Smooth muscle cell (in vitro differentiated cells): ENCODE measurements at regions not wholly inside any gene's neighbourhood (a gene's known extent, or its start where the extent isn't known, plus 50 kb on each side); places are given as distances from the start of the nearest gene placed in this dataset.

Experiments
- DNase-seq: peaks from one replicate; lab custom pipeline; 2025; ENCODE audit not compliant: unreplicated experiment; lab: John Stamatoyannopoulos, UW
- H2AFZ ChIP-seq: fragments of 200-600 bp; sonication (generic); 2 replicates; pipeline ENCODE4 v1.6.0; 2016; ENCODE audit warnings: antibody characterized with exemption, low read depth, mild to moderate bottlenecking
- H3F3A ChIP-seq: fragments of 200-600 bp; sonication (generic); 2 replicates; pipeline ENCODE4 v1.6.0; 2017; ENCODE audit warnings: antibody characterized with exemption, low read depth
- H3K27ac ChIP-seq: fragments of 200-600 bp; sonication (generic); 2 replicates; pipeline ENCODE4 v1.5.1; 2016; ENCODE audit warnings: low read depth, mild to moderate bottlenecking
- H3K27me3 ChIP-seq: fragments of 200-600 bp; sonication (generic); 2 replicates; pipeline ENCODE4 v1.6.1; 2016; ENCODE audit warnings: low read depth, mild to moderate bottlenecking
- H3K36me3 ChIP-seq: fragments of 200-600 bp; sonication (generic); 2 replicates; pipeline ENCODE4 v1.5.1; 2016; ENCODE audit warnings: low read depth
- H3K4me1 ChIP-seq: fragments of 200-600 bp; sonication (generic); 2 replicates; pipeline ENCODE4 v1.5.1; 2016; ENCODE audit warnings: low read depth
- H3K4me2 ChIP-seq: fragments of 200-600 bp; sonication (generic); 2 replicates; pipeline ENCODE4 v1.6.0; 2016; ENCODE audit warnings: mild to moderate bottlenecking
- H3K4me3 ChIP-seq: fragments of 200-600 bp; sonication (generic); 2 replicates; pipeline ENCODE4 v1.5.1; 2016; ENCODE audit warnings: mild to moderate bottlenecking
- H3K79me2 ChIP-seq: fragments of 200-600 bp; sonication (generic); 2 replicates; pipeline ENCODE4 v1.6.0; 2016; ENCODE audit warnings: low read depth, mild to moderate bottlenecking
- H3K9ac ChIP-seq: fragments of 200-600 bp; sonication (generic); 2 replicates; pipeline ENCODE4 v1.6.0; 2016; ENCODE audit warnings: low read depth
- H3K9me3 ChIP-seq: fragments of 200-600 bp; sonication (generic); replicated peaks from 2 replicates; pipeline ENCODE4 v1.5.1; 2016; ENCODE audit warnings: low read depth
- H4K20me1 ChIP-seq: fragments of 200-600 bp; sonication (generic); 2 replicates; pipeline ENCODE4 v1.6.0; 2016; ENCODE audit warnings: low read depth
- WGBS: methylation state at CpG from one replicate; pipeline ENCODE4 v1.1.7; 2016; ENCODE audit warnings: low lambda C conversion rate; 5-methylcytosine and 5-hydroxymethylcytosine counted together
- TF ChIP-seq, protein P1 (sequence below): fragments of 200-600 bp; sonication (generic); IDR thresholded peaks from 2 replicates; pipeline ENCODE4 v1.5.1; 2017; ENCODE audit warnings: borderline replicate concordance, mild to moderate bottlenecking, antibody characterized with exemption; ENCODE audit not compliant: insufficient read depth, poor library complexity, severe bottlenecking

DNA sequence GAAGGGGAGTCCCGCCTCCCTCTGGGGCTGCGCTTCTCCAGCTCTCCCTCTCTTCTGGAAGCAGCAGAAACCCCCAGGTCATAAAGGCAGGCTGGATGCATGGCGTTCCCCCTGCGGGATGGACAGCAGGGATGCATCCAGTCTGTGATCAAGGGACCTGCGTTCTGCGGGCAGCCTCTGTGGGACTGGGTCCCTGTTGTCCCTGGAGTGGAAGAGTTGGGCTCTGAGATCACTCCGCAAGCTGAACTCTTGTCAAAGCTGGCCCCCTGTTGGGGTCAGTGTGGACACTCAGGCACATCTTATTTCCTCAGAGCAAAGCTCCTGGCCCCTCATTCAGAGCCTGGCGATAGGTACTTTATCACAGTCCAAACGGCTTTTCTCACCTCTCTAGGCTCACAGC lies 341.2 kb downstream of the PTPRU start:
- H3K4me2 ChIP-seq = no peak overlapping the region
- H3K27me3 ChIP-seq = peaks cover 4% of the 10 kb centered on the region
- H3K79me2 ChIP-seq = no peaks in the 10 kb centered on the region
- H3F3A ChIP-seq = no peaks in the 10 kb centered on the region
- H3K36me3 ChIP-seq = no peaks in the 10 kb centered on the region
- H2AFZ ChIP-seq = no peak overlapping the region
- no peak overlapping the region for H3K9ac ChIP-seq
- no peak for DNase-seq
- no peaks in the 10 kb centered on the region for H4K20me1 ChIP-seq
- TF ChIP-seq, protein P1, sequence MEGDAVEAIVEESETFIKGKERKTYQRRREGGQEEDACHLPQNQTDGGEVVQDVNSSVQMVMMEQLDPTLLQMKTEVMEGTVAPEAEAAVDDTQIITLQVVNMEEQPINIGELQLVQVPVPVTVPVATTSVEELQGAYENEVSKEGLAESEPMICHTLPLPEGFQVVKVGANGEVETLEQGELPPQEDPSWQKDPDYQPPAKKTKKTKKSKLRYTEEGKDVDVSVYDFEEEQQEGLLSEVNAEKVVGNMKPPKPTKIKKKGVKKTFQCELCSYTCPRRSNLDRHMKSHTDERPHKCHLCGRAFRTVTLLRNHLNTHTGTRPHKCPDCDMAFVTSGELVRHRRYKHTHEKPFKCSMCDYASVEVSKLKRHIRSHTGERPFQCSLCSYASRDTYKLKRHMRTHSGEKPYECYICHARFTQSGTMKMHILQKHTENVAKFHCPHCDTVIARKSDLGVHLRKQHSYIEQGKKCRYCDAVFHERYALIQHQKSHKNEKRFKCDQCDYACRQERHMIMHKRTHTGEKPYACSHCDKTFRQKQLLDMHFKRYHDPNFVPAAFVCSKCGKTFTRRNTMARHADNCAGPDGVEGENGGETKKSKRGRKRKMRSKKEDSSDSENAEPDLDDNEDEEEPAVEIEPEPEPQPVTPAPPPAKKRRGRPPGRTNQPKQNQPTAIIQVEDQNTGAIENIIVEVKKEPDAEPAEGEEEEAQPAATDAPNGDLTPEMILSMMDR = no peak
- no peak overlapping the region for H3K4me3 ChIP-seq
- peaks cover 4% of the 10 kb centered on the region for H3K4me1 ChIP-seq
- no peak overlapping the region for H3K27ac ChIP-seq
- no peaks in the 10 kb centered on the region for H3K9me3 ChIP-seq
- WGBS = 88% methylated on average over 9 of the region's 9 CpGs

DNA sequence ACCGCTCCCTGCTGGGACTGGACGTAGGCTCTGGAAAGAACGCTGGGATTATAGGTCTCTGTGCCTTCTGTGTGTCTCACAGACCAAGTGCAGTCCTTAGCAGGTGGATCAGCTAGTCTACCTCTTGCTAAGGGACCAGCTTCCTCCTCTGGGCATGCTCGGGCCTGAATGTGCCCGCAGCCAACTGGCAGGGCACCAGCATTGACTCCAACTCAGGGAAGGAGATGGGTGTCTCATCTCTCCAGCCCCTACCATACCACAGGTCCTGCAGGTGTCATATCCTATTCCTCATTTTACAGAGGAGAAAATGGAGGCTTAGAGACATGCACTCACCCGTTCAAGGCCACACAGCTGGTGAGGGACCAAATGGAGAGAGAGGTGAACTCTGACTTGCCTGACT lies 340.2 kb downstream of the PTPRU start:
- H2AFZ ChIP-seq = no peak overlapping the region
- no peak overlapping the region for H3K27ac ChIP-seq
- H3K27me3 ChIP-seq = no peaks in the 10 kb centered on the region
- H3K9me3 ChIP-seq = no peaks in the 10 kb centered on the region
- H3K4me2 ChIP-seq = no peak overlapping the region
- 95% methylated on average over 6 of the region's 6 CpGs for WGBS
- TF ChIP-seq, protein P1 = no peak
- DNase-seq = no peak
- no peaks in the 10 kb centered on the region for H3K36me3 ChIP-seq
- H3F3A ChIP-seq = no peaks in the 10 kb centered on the region
- peaks cover 4% of the 10 kb centered on the region for H3K4me1 ChIP-seq
- no peaks in the 10 kb centered on the region for H4K20me1 ChIP-seq
- no peak overlapping the region for H3K4me3 ChIP-seq
- no peak overlapping the region for H3K9ac ChIP-seq
- no peaks in the 10 kb centered on the region for H3K79me2 ChIP-seq

DNA sequence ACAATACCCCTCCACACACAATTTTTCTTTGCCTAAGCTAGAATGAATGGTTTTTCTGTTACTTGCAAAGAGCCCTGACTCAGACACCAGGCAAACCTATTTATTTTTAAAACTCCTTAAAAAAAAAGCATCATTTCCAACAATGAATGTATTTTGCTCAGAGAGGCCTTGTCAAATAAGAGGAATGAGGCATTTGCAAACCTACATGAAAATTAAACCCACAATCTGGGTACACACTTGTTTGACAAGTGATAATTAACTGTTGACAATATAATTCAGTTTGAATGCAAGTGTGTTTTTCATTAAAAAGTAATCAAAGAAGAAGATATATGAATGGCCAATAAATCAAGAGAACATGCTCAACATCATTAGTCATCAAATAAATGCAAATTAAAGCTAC lies 339.5 kb downstream of the PTPRU start:
- peaks cover 4% of the 10 kb centered on the region for H3K4me1 ChIP-seq
- TF ChIP-seq, protein P1 = no peak
- DNase-seq = no peak

DNA sequence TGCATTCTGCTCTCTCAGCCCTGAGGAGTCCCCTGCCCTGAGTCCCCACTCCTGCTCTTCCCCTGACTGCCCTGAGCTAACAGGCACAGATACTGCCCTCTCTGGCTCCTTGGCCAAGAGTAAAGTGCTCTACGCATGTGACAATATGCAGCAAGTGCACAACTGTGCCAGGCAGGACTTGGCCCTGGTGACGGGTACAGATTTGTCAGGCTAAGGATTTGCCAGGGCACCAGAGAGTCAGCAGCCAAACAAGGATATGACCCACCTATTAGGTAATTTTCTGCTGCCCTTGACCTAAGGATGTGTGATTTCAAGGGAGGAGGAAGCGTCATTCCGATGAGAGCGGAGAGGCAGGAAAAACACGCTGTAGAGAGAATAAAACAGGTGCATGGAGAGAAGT lies 339.0 kb downstream of the PTPRU start:
- peaks cover 4% of the 10 kb centered on the region for H3K4me1 ChIP-seq
- 78% methylated on average over 6 of the region's 6 CpGs for WGBS

More for the DNA sequence above, 339.5 kb downstream of the PTPRU start:
- Histone ChIP-seq H3K27ac (no peak overlapping the region), H3K79me2 (no peaks in the 10 kb centered on the region), H3K27me3 (no peaks in the 10 kb centered on the region), H3K4me3 (no peak overlapping the region), H3K4me2 (no peak overlapping the region), H3K9ac (no peak overlapping the region), H3K9me3 (no peaks in the 10 kb centered on the region), H4K20me1 (no peaks in the 10 kb centered on the region), H3K36me3 (no peaks in the 10 kb centered on the region), H2AFZ (no peak overlapping the region), H3F3A (no peaks in the 10 kb centered on the region)

More for the DNA sequence above, 339.0 kb downstream of the PTPRU start:
- Histone ChIP-seq H3K4me2 (no peak overlapping the region), H2AFZ (no peak overlapping the region), H4K20me1 (no peaks in the 10 kb centered on the region), H3K9ac (no peak overlapping the region), H3F3A (no peaks in the 10 kb centered on the region), H3K27me3 (no peaks in the 10 kb centered on the region), H3K36me3 (no peaks in the 10 kb centered on the region), H3K79me2 (no peaks in the 10 kb centered on the region), H3K4me3 (no peak overlapping the region), H3K27ac (no peak overlapping the region), H3K9me3 (no peaks in the 10 kb centered on the region)
- TF ChIP-seq, protein P1 = no peak
- DNase-seq = no peak
